ENCODE measurements at regions not wholly inside any gene's neighbourhood (a gene's known extent, or its start where the extent isn't known, plus 50 kb on each side); places are given as distances from the start of the nearest gene placed in this dataset.

- in situ Hi-C loops (cut with MboI; ENCODE audit: low pct_unique_long_range_greater_than_20kb in 2 of 9, low sequenced_read_pairs in 9 of 9, unreplicated experiment in 9 of 9): no loop called here
- Histone ChIP-seq H3K4me3 (no peak overlapping the region), H3K27ac (no peak overlapping the region), H3K4me1 (replicated peaks in 1 of 2) (no peaks in the 10 kb centered on the region)
- ATAC-seq (replicated peaks in 6 of 8): no peak
- WGBS, 10 experiments: 0 to 89% (median 29%) methylated on average over 1 to 5 of the region's 6 CpGs; no CpG with 5 or more reads in 7 of the 10 experiments
Observed at GRCh38 chrX:6299724-6300123, 71.1 kb upstream of the NLGN4X start.

GRCh38 chrX:6293716-6294115 is 65.0 kb upstream of the NLGN4X start:
- H3K4me1 ChIP-seq (replicated peaks in 1 of 2): no peaks in the 10 kb centered on the region
- no peak overlapping the region for H3K4me3 ChIP-seq
- in situ Hi-C loops (cut with MboI; ENCODE audit: low pct_unique_long_range_greater_than_20kb in 2 of 9, low sequenced_read_pairs in 9 of 9, unreplicated experiment in 9 of 9): no loop called here
- WGBS, 10 experiments: 0 to 100% (median 29%) methylated on average over 1 to 4 of the region's 8 CpGs; no CpG with 5 or more reads in 6 of the 10 experiments
- ATAC-seq (replicated peaks in 6 of 8): no peak
- no peak overlapping the region for H3K27ac ChIP-seq

GRCh38 chrX:6292599-6292998 is 63.9 kb upstream of the NLGN4X start:
- H3K4me3 ChIP-seq: no peak overlapping the region
- no peak overlapping the region for H3K27ac ChIP-seq
- 13 to 74% (median 67%) methylated on average over 1 to 3 of the region's 3 CpGs; no CpG with 5 or more reads in 7 of the 10 experiments for whole genome bisulfite sequencing, 10 experiments
- ATAC-seq (replicated peaks in 6 of 8): no peak
- no peaks in the 10 kb centered on the region for H3K4me1 ChIP-seq (replicated peaks in 1 of 2)
- in situ Hi-C loops (cut with MboI; ENCODE audit: low pct_unique_long_range_greater_than_20kb in 2 of 9, low sequenced_read_pairs in 9 of 9, unreplicated experiment in 9 of 9): no loop called here

- no peak for ATAC-seq (replicated peaks in 6 of 8)
- no peak overlapping the region for H3K27ac ChIP-seq
- H3K4me3 ChIP-seq: no peak overlapping the region
- WGBS, 10 experiments: 0 to 100% (median 43%) methylated on average over 1 to 5 of the region's 5 CpGs; no CpG with 5 or more reads in 2 of the 10 experiments
- H3K4me1 ChIP-seq (replicated peaks in 1 of 2): no peaks in the 10 kb centered on the region
- in situ Hi-C loops (cut with MboI; ENCODE audit: low pct_unique_long_range_greater_than_20kb in 2 of 9, low sequenced_read_pairs in 9 of 9, unreplicated experiment in 9 of 9): no loop called here
Observed at GRCh38 chrX:6291444-6291843, 62.8 kb upstream of the NLGN4X start.

GRCh38 chrX:6283826-6284225 is 55.2 kb upstream of the NLGN4X start:
- ATAC-seq (replicated peaks in 6 of 8): no peak
- Histone ChIP-seq H3K27ac (no peak overlapping the region), H3K4me1 (replicated peaks in 1 of 2) (no peaks in the 10 kb centered on the region), H3K4me3 (no peak overlapping the region)
- WGBS, 10 experiments: 0 to 29% methylated on average over 1 of the region's 1 CpG; no CpG with 5 or more reads in 8 of the 10 experiments
- in situ Hi-C loops (cut with MboI; ENCODE audit: low pct_unique_long_range_greater_than_20kb in 2 of 9, low sequenced_read_pairs in 9 of 9, unreplicated experiment in 9 of 9): no loop called here

GRCh38 chrX:6279277-6279909 is 50.7 kb upstream of the NLGN4X start:
- WGBS, 10 experiments: 0 to 67% (median 5%) methylated on average over 1 to 5 of the region's 5 CpGs; no CpG with 5 or more reads in 5 of the 10 experiments
- Histone ChIP-seq H3K27ac (no peak overlapping the region), H3K4me1 (replicated peaks in 1 of 2) (no peaks in the 10 kb centered on the region), H3K4me3 (no peak overlapping the region)
- ATAC-seq (replicated peaks in 6 of 8): no peak
- in situ Hi-C loops (cut with MboI; ENCODE audit: low pct_unique_long_range_greater_than_20kb in 2 of 9, low sequenced_read_pairs in 9 of 9, unreplicated experiment in 9 of 9): no loop called here
